AG04449 (cell line): ENCODE measurements at regions not wholly inside any gene's neighbourhood (a gene's known extent, or its start where the extent isn't known, plus 50 kb on each side); places are given as distances from the start of the nearest gene placed in this dataset.

Source experiments
- CTCF ChIA-PET: fragments of 350-600 bp; formaldehyde crosslinking; extraction: SDS; loops from one replicate; lab custom pipeline; 2021; ENCODE audit warnings: antibody characterized with exemption; lab: Yijun Ruan, JAX
- POLR2A ChIA-PET: fragments of 400-600, 350-600 bp; formaldehyde crosslinking; extraction: SDS; loops from one replicate; lab custom pipeline; 2020; ENCODE audit warnings: antibody characterized with exemption, inconsistent platforms; lab: Yijun Ruan, JAX
- DNase-seq: peaks from one replicate; pipeline ENCODE4 v3.0.0-alpha.2; 2010; ENCODE audit warnings: low read depth, low spot score
- H3K4me3 ChIP-seq: 2 replicates; pipeline ENCODE4 v1.5.1; 2011; ENCODE audit warnings: low read depth, mild to moderate bottlenecking, control low read depth, low read length
- CTCF ChIP-seq: IDR thresholded peaks from one replicate; pipeline ENCODE4 v1.5.1; 2011; ENCODE audit warnings: mild to moderate bottlenecking, moderate library complexity, low read length, control low read depth, inconsistent platforms; ENCODE audit not compliant: insufficient read depth; ENCODE audit errors: missing control alignments

- POLR2A ChIA-PET: no interaction called here
- H3K4me3 ChIP-seq: no peak overlapping the region
- TF ChIP-seq CTCF: no peak
- CTCF ChIA-PET: no interaction called here
- DNase-seq: no peak
Observed at GRCh38 chr10:121113385-121113696, 262.2 kb downstream of the WDR11 start.

- ChIA-PET POLR2A (no interaction called here), CTCF (no interaction called here)
- no peak overlapping the region for H3K4me3 ChIP-seq
- TF ChIP-seq CTCF: no peak
- DNase-seq: no peak
Observed at GRCh38 chr10:121113911-121114310, 262.7 kb downstream of the WDR11 start.

GRCh38 chr10:121115154-121115553 lies 264.0 kb downstream of the WDR11 start:
- no peak for TF ChIP-seq CTCF
- DNase-seq: no peak
- CTCF ChIA-PET: no interaction called here
- no peak overlapping the region for H3K4me3 ChIP-seq
- POLR2A ChIA-PET: no interaction called here

DNA sequence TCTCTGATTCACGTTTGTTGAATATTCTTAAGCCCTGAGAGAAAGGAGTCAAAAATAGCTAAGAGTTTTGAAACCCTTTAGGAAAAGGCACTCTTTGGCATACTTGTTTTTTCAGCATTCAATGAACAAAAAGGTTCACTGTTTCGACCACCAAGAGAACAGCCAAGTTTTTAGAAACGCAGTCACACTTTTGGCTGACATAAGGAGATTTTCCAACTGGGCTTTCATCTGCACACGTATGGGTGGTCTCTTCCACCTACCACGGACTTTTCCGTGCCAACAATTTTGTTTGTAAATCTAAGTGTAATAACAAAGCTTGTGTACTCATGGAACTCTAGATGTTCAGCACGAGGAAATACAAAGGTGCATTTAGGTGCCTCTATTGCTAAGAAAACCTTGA lies 270.3 kb downstream of the WDR11 start:
- ChIA-PET CTCF (no interaction called here), POLR2A (no interaction called here)
- no peak for DNase-seq
- no peak overlapping the region for H3K4me3 ChIP-seq
- no peak for TF ChIP-seq CTCF

DNA sequence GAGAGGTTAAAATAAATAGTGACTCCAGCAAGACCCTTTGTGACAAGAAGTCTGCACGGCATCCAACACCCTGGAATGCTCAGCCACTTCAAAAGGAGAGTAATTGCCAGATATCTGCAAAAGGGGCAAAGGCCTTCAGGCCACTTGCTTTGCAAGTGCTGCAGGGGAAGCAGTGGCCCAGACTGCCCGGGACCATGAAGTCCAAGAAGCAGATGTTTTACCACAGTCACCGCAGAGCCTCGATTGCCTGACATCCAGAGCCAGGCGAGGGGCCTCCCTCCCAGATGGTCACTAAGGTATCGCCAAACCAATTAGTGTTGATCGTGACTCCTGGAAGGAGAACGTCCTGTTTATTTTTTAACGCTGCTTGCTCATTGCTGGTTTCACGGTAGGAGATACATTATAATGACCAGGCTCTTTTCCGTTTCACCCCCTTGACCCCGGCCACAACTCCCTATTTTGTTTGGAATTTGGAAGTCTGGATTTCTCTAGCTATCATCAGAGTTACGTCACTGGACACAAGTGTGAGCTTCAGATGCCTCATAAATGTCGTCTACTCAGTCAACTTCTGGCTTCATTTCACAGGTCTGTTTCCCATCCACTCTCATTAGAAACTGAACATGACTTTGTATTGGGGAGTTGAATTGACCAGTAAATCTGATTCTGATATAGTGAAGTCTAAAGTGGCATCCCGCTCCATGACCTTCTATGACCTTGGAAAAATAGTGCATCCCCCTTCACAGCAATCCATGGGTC lies 276.2 kb downstream of the WDR11 start:
- no peak for TF ChIP-seq CTCF
- POLR2A ChIA-PET: no interaction called here
- H3K4me3 ChIP-seq: no peak overlapping the region
- DNase-seq: no peak
- CTCF ChIA-PET: no interaction called here

DNA sequence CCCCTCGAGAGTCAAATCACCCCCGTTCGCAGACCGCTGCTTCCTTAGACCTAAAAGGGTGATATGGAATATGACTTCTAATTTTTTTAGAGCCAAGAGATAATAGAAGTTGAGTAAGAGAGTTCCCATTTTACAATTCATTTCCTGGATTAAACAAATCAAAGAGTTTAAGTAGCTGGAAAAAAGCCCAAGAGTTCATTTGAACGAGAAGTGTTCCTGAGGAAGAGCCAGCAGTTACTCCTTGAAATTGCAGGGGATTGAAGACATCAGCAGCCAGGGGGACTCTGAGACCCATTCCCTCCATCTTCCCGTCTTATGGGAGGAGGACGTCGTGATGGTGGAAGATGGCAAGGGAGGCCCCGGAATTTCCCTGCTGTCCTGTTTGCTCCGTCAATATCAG lies 277.0 kb downstream of the WDR11 start:
- no peak for TF ChIP-seq CTCF
- POLR2A ChIA-PET: no interaction called here

More for the DNA sequence above, 277.0 kb downstream of the WDR11 start:
- CTCF ChIA-PET: no interaction called here
- no peak overlapping the region for H3K4me3 ChIP-seq
- no peak for DNase-seq
